Astrocyte (in vitro differentiated cells and primary cell): ENCODE measurements at regions not wholly inside any gene's neighbourhood (a gene's known extent, or its start where the extent isn't known, plus 50 kb on each side); places are given as distances from the start of the nearest gene placed in this dataset.

Source experiments
- EZH2 ChIP-seq: IDR thresholded peaks from 2 replicates; pipeline ENCODE4 v1.6.1; 2012; ENCODE audit warnings: mild to moderate bottlenecking, low read length, inconsistent platforms; ENCODE audit not compliant: insufficient read depth
- TF ChIP-seq, protein P1 (sequence below): IDR thresholded peaks from 2 replicates; pipeline ENCODE4 v1.5.1; 2011; ENCODE audit warnings: low read depth, mild to moderate bottlenecking, inconsistent platforms, low read length, moderate library complexity; ENCODE audit not compliant: insufficient read depth

DNA sequence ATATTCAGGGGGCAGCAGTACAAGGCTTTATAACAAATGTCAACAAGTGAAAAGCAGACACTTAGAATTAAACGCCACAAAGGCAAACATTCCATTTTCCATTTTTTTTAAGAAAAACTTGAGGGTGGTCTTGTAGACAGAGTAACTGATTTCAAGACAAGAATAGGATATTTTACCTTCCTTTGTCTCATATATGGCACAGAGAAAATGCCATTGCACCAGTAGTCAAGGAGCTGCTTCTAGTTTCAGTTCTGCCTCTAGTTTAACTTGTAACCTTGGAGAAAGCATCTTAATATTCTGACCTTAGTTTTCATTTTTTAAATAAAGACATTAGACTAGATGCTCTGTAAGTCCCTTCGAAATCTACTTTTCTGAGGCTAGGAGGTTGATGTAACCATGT lies 355.3 kb upstream of the KCNN2 start:
- TF ChIP-seq, protein P1, sequence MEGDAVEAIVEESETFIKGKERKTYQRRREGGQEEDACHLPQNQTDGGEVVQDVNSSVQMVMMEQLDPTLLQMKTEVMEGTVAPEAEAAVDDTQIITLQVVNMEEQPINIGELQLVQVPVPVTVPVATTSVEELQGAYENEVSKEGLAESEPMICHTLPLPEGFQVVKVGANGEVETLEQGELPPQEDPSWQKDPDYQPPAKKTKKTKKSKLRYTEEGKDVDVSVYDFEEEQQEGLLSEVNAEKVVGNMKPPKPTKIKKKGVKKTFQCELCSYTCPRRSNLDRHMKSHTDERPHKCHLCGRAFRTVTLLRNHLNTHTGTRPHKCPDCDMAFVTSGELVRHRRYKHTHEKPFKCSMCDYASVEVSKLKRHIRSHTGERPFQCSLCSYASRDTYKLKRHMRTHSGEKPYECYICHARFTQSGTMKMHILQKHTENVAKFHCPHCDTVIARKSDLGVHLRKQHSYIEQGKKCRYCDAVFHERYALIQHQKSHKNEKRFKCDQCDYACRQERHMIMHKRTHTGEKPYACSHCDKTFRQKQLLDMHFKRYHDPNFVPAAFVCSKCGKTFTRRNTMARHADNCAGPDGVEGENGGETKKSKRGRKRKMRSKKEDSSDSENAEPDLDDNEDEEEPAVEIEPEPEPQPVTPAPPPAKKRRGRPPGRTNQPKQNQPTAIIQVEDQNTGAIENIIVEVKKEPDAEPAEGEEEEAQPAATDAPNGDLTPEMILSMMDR = no peak
- no peak for TF ChIP-seq EZH2
